ENCODE measurements at regions not wholly inside any gene's neighbourhood (a gene's known extent, or its start where the extent isn't known, plus 50 kb on each side); places are given as distances from the start of the nearest gene placed in this dataset.

DNA sequence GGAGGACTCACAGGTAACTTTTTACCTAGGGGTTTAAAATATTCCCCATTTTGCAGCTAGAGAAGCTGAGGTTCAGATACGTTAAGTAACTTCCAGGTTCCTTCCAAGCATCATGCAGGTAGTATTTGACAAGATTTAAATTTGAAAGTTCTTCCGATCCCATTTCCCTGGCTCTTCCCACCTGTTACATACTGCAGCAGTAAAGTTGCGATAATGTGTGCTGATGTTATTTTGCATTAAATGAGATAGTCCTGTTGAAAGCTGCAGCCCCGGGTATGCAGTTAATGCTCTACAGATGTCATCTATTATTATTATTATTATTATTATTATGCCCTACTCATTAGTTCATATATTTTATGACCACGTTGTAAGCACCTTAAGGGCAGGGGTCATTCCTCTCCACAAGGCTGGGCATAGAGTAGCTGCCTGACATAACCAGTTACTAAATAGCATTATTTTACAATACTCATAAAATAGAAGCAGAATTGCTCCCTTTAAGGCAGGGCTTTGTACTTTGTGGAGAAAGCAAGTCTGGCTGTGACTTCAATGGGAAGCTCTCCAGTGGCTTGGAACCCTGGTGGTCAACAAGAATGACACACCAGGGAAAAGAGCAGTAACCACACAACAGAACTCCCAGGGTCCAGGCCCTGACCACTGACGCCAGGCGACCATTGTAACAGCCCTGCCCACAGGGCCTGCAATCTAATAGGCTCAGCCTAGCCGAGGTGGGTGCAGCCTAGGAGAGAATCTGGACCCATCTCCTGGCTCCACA, 90.8 kb upstream of the CALM2 start:
- DNase-seq (ENCODE audit: extremely low read depth, low read depth, low spot score), result no peak

DNA sequence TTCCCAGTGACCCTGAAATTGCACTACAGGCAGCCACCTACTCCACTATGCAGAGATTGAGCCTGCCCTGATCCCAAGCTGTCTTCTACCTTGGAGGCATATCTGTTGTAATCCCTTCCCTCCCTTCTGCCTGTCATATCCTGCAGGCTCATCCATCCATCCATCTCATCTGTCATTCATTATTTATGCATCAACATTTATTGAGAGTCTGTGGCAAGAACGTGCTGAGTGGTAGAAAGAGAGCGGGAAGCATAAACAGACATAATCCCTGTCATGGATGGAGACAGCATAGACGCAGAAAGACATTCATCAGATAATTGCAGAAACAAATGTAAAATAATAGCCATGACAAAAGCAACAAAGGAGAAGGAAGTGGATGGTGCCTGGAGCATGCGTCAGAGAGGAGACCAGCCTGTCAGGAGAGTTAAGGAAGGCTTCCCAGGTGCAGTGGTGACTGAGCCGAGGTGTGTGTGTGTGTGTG, 89.5 kb upstream of the CALM2 start:
- DNase-seq (ENCODE audit: extremely low read depth, low read depth, low spot score), result no peak

DNA sequence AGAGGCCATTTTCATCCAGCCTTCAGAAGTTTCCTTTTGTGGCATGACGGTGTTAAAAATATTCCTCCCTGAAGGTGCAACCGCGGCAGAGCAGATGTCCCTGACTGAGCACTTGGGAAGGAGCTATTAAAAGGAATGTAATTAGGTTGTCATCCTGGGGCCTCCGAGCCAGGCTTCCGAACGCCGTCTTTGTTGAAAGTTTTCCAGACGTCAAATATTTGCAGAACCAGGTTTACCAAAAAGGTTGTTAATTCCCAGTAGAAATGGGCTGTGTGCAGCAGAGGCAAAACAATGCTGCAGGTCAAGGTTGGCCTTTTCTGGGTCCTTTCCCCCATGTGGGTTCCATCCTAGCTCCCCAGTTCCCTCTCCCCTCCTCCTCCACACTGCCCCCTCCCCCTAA, 88.8 kb upstream of the CALM2 start:
- DNase-seq (ENCODE audit: extremely low read depth, low read depth, low spot score), result no peak

DNA sequence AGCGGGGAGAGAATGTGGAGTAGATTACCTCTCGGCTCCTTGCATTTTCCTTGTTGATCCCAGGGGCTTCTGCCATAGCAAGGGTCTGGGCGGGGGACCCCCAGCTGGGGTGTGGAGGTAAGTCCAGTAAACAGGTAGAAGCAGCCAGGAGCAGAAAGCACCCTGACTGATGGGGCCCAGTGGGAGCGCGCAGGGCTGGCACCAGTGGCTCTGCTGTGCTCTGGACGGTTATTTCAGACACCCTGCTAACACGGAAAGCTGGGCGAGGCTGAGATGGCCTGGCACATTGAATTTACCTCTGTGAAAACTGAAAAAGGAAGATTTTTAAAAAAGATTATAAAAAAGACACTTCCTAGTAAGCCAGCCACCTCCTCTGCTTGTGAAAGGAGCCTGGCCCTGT, 88.4 kb upstream of the CALM2 start:
- no peak for DNase-seq (ENCODE audit: extremely low read depth, low read depth, low spot score)

DNA sequence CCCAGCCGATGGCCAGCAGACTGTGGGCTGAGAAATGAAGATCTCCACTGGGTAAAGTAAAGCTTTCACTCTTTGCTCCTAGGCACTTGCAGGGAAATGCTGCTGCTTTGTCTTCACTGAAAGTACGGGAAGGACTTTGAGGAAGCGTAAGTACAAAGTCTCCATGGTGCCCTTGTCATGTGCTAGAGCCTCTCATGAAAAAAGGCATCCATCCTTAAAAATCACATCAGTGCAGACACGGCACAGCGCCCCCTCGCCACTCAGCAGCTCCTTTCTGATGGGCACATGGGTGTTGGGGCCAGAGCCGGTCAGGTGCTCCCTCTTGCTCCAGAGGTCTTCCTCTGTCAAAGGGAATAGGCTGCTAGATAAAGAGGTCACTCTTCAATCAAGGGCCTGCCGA, 87.8 kb upstream of the CALM2 start:
- DNase-seq (ENCODE audit: extremely low read depth, low read depth, low spot score), result no peak

DNA sequence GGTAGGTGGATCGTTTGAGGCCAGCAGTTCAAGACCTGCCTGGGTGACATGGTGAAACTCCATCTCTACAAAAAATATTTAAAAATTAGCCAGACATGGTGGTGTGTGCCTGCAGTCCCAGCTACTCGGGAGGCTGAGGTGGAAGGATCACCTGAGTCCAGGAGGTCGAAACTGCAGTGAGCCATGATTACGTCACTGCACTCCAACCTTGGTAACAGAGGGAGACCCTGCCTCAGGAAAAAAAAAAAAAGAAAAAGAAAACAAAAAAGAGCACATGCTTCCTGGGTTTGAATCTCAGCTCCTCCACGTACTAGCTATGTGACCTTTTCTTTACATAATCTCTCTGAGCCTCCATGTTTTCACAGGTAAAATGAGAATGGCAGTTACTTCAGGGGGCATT, 86.3 kb upstream of the CALM2 start:
- DNase-seq (ENCODE audit: extremely low read depth, low read depth, low spot score), result no peak

DNA sequence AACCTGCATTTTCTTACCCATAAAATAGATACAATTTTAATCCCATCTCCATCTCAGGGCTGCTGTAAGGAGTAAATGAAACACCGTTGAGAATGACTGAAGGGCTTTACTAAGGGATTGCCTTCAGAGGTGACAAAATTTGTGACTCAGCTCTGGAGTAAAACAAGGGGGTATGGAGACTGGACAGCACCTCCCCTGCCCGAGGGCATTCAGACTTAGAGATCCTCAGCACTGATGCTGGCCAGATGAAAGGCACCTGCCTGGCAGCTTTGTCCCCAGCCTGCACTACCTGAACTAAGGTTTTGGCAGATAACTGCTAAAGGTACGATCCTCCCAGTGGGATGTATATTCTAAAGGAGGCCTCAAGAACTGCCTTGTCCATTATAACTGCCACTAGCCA, 84.7 kb upstream of the CALM2 start:
- no peak for DNase-seq (ENCODE audit: extremely low read depth, low read depth, low spot score)

DNA sequence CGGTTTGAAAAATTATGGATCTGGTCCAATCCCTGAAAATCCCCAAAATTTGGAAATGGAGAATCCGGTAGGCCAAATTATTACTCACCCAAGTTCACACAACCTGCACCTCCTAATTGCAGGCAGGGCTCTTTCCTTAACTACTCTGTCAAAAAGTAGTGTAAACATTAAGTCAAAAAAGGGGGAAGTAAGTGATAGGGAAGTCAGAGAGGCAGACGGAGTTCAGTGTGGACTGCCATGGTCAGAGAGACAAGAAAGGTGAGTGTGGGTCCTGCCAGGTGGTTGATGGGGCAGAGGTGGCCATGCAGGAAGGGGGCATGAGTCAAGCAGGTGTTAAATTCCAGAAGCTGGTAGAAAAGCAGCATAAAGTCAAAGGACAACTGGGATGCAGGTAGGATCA, 83.5 kb upstream of the CALM2 start:
- DNase-seq (ENCODE audit: extremely low read depth, low read depth, low spot score), result no peak

DNA sequence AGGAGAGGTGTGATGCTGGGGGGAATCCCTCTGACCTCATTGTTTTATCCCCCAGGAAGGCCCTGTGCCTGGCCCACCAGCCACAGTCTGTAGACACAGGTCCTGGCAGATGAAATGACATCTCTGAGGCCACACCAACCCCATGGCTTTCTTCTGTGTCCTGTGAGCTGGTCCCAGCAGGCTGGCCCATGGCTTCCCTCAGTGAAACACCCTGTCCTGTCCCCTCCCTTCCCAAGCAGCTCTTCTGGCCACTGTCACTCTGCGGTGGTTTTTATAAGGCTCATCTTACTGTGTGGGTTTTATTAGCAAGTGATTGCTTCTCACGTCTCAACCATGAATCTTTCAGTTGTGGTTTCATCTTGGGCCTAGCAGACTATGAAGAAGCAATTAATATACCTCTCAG, 81.6 kb upstream of the CALM2 start:
- DNase-seq (ENCODE audit: extremely low read depth, low read depth, low spot score), result no peak

DNA sequence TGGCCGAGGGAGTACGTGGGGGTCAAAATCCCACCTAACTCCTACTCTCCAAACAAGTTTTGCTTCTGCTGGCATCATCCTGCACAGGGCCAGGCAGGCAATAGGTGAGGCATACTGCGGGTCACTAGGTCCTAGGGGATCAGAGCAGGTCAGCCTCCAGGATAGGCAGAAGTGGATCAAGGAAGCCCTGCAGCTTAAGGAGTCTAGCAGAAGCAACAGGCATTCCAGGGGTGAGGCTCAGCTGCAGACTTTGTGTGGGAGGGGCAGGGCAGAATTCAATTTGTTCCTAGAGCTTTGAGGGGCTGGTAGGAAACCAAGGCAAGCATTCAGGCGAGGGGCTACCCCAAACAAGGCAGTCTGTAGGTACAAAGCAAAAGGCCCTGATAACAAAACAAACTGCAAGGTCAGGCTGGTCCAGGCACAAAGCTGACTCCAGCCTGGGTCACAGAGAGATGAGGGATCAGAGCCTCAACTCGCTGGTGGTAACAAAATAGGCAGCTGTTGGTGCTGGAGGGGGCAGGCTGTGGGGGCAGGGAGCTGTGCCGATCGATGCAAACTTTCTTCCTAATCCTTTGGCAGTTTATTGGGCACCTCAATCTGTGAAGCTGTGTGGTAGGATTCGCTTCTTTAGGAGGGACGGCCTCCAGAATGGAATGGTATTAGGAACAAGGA, 80.2 kb upstream of the CALM2 start:
- no peak for DNase-seq (ENCODE audit: extremely low read depth, low read depth, low spot score)

DNA sequence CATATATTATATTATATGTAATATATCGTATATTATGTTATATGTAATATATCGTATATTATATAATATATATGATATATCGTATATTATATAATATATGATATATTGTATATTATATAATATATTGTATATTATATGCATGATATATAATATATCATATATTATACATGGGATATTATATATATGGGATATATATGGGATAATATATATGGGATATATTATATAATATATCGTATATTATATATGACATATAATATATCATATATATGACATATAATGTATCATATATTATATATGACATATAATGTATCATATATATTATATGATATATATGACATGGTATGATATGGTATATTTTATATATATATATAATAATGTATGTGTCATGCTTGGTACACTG, 79.5 kb upstream of the CALM2 start:
- no peak for DNase-seq (ENCODE audit: extremely low read depth, low read depth, low spot score)

DNA sequence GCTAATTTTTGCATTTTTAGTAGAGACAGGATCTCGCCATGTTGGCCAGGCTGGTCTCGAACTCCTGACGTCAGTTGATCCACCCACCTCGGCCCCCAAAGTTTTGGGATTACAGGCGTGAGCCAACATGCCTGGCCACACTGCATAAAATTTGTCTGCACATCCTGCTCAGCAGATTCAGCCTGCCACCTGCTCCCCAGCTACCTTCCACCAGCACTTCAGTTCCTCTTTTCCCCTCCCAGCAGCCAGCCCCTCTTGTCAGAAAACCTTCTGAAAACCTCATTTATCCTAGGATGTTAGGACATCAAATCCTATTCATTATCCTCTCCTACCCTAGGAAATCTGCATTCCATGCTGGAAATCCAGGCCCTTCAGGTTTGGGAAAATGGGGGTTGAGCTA, 78.2 kb upstream of the CALM2 start:
- DNase-seq (ENCODE audit: extremely low read depth, low read depth, low spot score), result no peak

DNA sequence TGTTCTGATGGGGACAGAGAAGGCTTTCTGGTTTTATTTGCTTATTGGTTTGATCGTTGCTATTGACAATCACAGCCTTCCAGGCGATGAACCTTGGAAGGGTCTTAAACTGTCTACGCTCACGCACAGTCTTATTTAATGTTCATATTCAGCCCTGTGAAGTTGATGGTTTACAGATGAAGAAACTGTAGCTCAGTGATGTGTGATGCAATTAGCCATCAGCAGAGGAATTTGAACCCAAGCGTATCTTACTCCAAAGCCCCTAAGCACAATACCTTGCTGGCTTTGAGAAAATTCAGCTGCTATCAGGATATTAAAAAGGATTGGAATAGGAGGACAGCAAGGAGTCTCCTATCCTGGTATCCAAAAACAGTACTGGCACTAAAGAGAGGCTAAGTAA, 77.1 kb upstream of the CALM2 start:
- DNase-seq (ENCODE audit: extremely low read depth, low read depth, low spot score), result no peak

DNA sequence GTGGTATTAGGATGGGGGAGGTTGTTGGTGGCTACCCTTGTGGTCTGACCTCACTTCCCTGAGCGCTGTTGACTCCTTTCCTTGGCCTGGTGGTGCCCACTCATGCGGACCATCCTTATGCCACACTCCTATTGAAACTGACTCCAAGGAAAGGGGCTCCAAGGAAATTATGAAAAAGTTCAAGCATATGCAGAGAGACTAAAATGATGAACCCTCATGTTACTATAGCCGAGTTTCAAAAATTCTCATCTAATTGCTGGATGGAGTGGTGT, 75.0 kb upstream of the CALM2 start:
- no peak for DNase-seq (ENCODE audit: extremely low read depth, low read depth, low spot score)

DNA sequence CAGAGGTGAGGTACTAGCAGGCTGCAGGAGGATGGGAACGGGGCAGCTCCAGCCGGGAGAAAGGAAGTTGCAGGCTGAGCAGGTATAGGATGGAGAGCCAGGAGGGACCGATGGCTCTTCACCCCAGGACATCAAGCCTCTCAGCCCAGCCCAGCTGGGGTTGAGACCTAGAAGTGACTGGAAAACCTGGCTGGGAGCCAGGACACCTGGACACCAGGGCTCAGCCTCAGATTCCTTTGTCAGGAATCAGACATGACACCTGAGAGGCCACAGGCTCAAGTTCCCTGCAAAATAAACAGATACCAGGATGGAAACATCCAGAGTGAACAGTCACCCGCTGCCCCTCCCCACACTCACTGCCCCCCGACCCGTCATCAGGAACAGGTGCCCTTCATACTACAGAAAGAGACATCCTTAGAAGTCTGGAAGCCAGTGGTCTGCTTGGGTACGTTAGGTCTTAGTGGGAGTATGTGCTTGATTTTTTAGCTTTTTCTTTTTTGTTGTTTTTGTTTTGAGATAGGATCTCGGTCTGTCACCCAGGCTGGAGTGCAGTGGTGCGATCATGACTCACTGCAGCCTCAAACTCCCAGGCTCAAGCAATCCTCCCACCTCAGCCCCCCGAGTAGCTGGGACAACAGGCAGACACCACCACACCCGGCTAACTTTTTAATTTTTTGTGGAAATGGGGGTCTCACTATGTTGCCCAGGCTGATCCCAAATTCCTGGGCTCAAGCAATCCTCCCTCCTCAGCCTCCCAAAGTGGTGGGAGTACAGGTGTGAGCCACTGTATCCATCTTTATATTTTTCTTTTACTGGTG, 74.5 kb upstream of the CALM2 start:
- no peak for DNase-seq (ENCODE audit: extremely low read depth, low read depth, low spot score)

DNA sequence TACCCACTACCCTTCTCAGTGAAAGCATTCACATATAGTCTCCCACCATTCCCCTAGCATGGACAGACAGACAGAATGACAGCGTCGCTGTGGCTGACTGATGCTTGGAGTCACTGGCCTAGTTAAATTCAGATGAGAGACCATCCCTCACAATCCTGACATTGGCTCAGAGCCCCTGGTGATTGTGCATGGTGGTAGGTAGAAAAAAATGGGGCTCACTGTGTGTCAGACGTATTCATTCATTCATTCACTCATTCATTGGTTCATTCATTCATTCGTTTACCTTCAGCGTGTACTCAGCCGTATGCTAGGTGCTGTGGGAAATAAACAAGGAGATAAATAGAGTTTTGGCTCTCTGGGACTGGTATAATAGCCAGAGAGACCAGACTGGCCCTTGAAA, 73.6 kb upstream of the CALM2 start:
- DNase-seq (ENCODE audit: extremely low read depth, low read depth, low spot score), result no peak

DNA sequence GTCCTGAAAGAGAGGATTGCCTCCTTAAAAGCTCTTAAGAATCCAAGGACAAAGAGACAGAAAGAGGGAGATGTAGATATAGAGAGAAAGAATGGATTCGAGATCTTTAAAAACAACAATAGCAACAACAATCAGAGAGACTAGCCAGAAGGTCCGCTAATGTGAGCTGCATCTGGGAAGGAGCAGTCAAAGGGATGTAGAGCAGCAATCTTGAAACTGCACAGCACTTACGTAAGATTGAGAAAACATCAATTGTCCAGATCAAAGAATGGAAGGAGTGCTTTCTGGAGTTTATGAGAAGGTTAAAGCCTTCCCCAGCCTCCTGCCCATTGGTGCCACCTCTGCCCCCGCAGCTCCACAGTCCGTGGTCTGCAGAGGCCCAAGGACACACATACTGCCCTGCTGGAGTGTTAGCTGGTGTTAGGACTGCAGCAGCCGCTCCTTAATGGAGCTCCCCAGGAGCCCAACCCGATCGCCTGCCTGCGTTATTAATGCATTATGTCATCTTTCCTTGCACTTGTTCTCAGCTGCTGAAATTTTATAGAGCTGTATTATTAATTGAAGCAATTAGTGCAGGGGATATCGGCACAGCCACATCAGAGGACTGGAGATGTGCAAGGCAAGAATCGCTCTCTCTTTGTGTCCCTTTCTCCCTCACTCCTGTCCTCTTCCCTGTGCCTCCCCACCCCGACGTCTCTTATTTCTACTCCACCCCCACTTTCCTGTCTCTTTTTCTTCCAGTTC, 73.0 kb upstream of the CALM2 start:
- no peak for DNase-seq (ENCODE audit: extremely low read depth, low read depth, low spot score)

DNA sequence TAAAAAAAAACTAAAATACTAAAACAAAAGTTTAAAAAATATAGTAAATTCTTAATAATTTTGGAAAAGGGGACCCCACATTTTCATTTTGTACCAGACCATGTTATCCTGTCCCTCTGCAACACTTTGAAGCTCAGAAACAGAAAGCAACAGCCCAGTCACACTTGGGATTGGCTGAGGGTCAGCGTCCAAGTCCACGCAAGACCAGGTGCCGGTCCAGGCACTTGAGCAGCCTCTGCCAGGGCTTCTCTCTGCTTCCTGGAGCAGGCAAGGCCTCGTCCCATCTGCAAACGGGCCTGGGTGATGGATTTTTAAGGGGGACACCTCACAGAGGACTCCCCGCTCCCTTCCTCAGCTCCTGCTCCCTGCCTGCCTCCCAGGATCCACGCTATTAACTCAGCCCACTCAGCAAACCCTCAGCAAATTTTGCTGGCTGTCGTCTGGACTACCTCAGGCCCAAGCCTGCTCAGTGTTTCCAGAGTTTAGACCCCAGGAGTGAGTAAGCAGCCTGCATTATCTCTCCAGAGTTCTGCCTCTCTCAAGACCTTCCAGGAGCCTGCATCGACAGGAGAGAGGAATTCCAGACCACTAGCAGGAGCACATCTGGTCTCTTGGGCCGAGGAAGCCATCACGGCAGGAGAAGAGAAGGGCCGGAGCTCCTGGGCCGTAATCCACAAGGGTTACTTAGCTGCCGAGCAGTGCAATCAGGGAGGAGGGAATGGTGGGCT, 67.4 kb upstream of the CALM2 start:
- DNase-seq (ENCODE audit: extremely low read depth, low read depth, low spot score), result no peak

DNA sequence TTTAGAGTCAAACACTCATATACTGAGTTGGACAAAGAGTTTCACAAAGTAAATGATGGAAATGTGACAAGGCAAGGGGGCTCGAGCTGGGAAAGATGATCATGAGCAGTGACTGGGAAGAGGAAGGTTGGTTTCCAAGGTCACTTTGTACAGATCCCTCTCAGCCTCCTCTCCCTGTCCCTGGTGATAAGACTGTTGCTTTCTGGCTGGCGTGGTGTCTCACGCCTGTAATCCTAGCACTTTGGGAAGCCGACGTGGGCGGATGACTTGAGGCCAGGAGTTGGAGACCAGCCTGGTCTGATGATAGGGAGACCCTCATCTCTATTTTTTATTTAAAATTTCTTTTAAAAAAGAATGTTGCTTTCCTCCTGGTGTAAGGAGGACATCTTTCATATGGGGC, 65.4 kb upstream of the CALM2 start:
- DNase-seq (ENCODE audit: extremely low read depth, low read depth, low spot score), result no peak

DNA sequence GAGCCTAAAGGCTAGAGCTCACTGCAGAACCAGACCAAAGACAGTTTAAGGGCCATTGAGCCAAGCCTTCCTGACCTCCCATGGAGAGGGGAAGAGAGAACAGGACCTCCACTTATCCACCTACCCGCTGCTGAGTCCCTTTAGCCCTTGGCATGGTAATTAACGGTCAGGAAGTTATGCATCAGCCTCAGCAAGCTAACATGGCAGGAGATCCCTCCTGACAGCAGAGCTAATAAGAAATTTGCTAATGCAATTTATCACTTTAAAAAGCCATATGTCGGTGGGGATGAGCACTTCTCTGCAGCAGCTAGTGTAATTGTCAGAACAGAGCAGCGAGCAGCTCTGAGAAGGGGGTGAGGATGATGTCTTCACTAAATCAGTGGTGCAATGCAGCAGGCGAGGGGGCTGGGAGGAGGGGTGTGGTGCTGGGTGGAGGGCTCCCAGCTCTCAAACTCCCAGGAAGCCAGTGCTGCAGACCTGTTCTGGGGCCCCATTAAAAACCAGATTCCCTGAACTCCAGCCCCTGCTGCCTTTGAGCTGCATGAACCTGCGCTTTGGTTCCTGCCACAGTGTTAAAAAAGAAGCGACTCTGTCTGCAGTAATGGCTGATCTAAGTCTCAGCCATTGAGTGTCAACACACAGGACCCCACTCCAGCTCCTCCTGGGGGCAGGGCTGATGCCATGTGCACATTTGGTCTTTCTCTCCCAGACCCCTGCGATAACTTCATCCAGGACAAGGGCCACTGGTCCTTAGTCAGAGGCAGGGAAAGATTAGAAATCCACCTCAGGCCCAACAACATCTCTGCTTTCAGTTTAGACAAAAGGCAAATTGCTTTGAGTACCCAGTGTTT, 63.0 kb upstream of the CALM2 start:
- no peak for DNase-seq (ENCODE audit: extremely low read depth, low read depth, low spot score)

Measured in glomerular endothelial cell (primary cell).